ENCODE measurements at regions not wholly inside any gene's neighbourhood (a gene's known extent, or its start where the extent isn't known, plus 50 kb on each side); places are given as distances from the start of the nearest gene placed in this dataset.
A peak's percentile ranks its signal among the peaks of the same experiment; 100 is the strongest.

DNA sequence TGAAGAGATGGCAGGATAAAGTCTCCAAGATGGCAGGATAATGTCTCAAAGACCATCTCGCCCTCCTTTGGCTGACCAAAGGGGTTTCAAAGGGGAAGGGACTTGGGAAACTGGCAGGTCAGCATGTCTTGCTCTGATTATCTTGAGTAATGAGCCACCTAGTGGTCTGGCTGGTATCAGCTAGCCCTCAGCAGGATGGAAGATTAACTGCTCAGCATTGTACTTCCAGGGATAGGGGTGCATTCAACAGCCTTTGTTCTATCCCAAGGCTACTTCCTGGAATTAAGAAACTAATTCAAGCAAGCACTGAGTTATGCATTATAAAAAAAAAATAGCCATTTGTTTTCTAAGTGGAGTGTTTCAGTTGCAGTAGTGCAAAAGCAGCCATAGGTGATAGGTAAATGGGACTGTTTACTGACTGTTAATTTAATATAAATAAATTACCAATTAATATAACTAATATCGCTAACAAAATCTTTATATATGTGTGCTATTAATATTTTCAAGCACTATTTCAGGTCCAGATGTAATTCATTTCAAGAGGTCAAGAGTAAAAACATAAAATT is 555.5 kb downstream of the CDH9 start:
- Histone ChIP-seq H3K4me1 (ENCODE audit: control insufficient read depth, extremely low read depth, insufficient read depth, low read length) (no peaks in the 10 kb centered on the region), H3K4me3 (replicated peaks in 1 of 4; ENCODE audit: control extremely low read depth in 1 of 4, insufficient read depth in 1 of 4, low read depth in 3 of 4, low read length in 4 of 4) (no peak overlapping the region), H3K27me3 (ENCODE audit: control insufficient read depth, insufficient read depth, low read length) (no peaks in the 10 kb centered on the region), H3K9ac (ENCODE audit: insufficient read depth, low read length) (no peak overlapping the region), H2AFZ (ENCODE audit: low read length) (no peak overlapping the region), H4K20me1 (ENCODE audit: control insufficient read depth, extremely low read depth, insufficient read depth, low read length) (no peaks in the 10 kb centered on the region), H3K27ac (ENCODE audit: insufficient read depth, low read length) (no peak overlapping the region), H3K4me2 (ENCODE audit: extremely low read depth, insufficient read depth, low read length) (no peak overlapping the region), H3K79me2 (ENCODE audit: control insufficient read depth, insufficient read depth, low read length) (no peaks in the 10 kb centered on the region), H3K36me3 (ENCODE audit: control insufficient read depth, insufficient read depth, low read length) (no peaks in the 10 kb centered on the region), H3K9me3 (ENCODE audit: control insufficient read depth, insufficient read depth, low read depth, low read length) (no peaks in the 10 kb centered on the region)
- DNase-seq (ENCODE audit: low read depth in 2 of 2): peak in 1 of 2 donors; percentile 3
- TF ChIP-seq, protein P1, sequence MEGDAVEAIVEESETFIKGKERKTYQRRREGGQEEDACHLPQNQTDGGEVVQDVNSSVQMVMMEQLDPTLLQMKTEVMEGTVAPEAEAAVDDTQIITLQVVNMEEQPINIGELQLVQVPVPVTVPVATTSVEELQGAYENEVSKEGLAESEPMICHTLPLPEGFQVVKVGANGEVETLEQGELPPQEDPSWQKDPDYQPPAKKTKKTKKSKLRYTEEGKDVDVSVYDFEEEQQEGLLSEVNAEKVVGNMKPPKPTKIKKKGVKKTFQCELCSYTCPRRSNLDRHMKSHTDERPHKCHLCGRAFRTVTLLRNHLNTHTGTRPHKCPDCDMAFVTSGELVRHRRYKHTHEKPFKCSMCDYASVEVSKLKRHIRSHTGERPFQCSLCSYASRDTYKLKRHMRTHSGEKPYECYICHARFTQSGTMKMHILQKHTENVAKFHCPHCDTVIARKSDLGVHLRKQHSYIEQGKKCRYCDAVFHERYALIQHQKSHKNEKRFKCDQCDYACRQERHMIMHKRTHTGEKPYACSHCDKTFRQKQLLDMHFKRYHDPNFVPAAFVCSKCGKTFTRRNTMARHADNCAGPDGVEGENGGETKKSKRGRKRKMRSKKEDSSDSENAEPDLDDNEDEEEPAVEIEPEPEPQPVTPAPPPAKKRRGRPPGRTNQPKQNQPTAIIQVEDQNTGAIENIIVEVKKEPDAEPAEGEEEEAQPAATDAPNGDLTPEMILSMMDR (conservative IDR thresholded peaks at IDR 0.05 in 1 of 2, IDR thresholded peaks at IDR 0.05 in 1 of 2; ENCODE audit: low read depth in 1 of 2, low read length in 2 of 2): no peak
- no peak for TF ChIP-seq EZH2 (IDR thresholded peaks at IDR 0.05; ENCODE audit: low read length, missing control alignments)

DNA sequence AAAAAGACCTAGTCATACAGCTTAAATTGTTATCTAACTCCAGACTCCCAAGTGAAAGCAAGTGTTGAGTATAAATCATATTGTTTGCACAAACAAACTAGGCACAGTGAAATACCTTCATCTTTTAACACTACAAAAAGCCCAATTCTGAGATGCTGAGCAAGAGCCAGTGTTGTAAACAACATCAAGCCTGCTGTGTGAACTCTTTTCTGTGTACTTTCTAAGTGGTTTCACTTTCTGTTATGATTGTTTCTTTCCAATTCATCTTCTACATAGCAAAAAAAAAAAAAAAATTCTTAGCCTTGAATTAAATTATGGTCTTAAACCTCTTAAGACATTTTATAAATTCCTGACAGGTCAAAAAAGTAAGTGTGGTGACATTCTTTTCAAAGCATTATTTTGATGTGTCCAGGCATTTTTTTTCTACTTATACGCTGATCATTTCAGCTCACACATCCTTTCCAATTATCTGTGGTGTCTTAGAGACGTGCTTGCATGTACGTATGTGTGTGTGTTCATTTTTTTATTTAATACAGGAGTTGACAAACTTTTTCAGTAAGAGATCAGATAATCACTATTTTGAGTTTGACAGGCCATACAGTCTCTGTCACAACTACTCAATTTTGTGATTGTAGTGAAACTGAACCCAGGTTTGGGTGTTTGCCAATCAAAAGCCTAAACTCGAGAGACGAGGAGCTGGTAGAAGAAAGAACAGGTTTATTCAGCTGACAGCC is 556.1 kb downstream of the CDH9 start:
- H3K9me3 ChIP-seq (ENCODE audit: control insufficient read depth, insufficient read depth, low read depth, low read length): no peaks in the 10 kb centered on the region
- no peak overlapping the region for H3K4me2 ChIP-seq (ENCODE audit: extremely low read depth, insufficient read depth, low read length)
- H3K4me1 ChIP-seq (ENCODE audit: control insufficient read depth, extremely low read depth, insufficient read depth, low read length): no peaks in the 10 kb centered on the region
- no peak for DNase-seq (ENCODE audit: low read depth in 2 of 2)
- H4K20me1 ChIP-seq (ENCODE audit: control insufficient read depth, extremely low read depth, insufficient read depth, low read length): no peaks in the 10 kb centered on the region
- H3K79me2 ChIP-seq (ENCODE audit: control insufficient read depth, insufficient read depth, low read length): no peaks in the 10 kb centered on the region
- H2AFZ ChIP-seq (ENCODE audit: low read length): no peak overlapping the region
- no peaks in the 10 kb centered on the region for H3K36me3 ChIP-seq (ENCODE audit: control insufficient read depth, insufficient read depth, low read length)
- no peaks in the 10 kb centered on the region for H3K27me3 ChIP-seq (ENCODE audit: control insufficient read depth, insufficient read depth, low read length)
- H3K9ac ChIP-seq (ENCODE audit: insufficient read depth, low read length): no peak overlapping the region
- H3K4me3 ChIP-seq (replicated peaks in 1 of 4; ENCODE audit: control extremely low read depth in 1 of 4, insufficient read depth in 1 of 4, low read depth in 3 of 4, low read length in 4 of 4): no peak overlapping the region
- no peak for TF ChIP-seq EZH2 (IDR thresholded peaks at IDR 0.05; ENCODE audit: low read length, missing control alignments)
- TF ChIP-seq, protein P1 (conservative IDR thresholded peaks at IDR 0.05 in 1 of 2, IDR thresholded peaks at IDR 0.05 in 1 of 2; ENCODE audit: low read depth in 1 of 2, low read length in 2 of 2): no peak
- H3K27ac ChIP-seq (ENCODE audit: insufficient read depth, low read length): no peak overlapping the region

DNA sequence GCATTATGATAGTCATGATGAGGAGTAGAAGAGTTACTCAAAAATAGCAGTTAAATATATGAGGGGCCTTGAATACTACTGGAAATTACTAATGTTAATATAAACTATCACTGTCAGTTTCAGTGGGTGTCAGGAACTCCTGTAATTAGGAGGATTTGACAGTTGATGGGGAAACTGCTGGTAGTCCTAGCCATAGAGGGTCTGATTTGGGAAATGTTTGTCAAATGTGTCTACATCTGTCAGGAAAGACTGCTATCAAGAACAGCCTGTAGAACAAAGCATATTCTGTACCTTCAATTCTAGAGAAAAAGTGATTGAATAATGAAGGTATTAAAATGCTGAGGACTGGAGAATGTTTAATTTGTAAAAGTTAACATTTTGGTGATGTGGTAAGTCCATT is 567.9 kb downstream of the CDH9 start:
- no peak overlapping the region for H3K27ac ChIP-seq (ENCODE audit: insufficient read depth, low read length)
- H3K4me2 ChIP-seq (ENCODE audit: extremely low read depth, insufficient read depth, low read length): no peak overlapping the region

More for the DNA sequence above, 567.9 kb downstream of the CDH9 start:
- Histone ChIP-seq H3K27me3 (ENCODE audit: control insufficient read depth, insufficient read depth, low read length) (no peaks in the 10 kb centered on the region), H3K9ac (ENCODE audit: insufficient read depth, low read length) (no peak overlapping the region), H3K36me3 (ENCODE audit: control insufficient read depth, insufficient read depth, low read length) (no peaks in the 10 kb centered on the region), H3K9me3 (ENCODE audit: control insufficient read depth, insufficient read depth, low read depth, low read length) (no peaks in the 10 kb centered on the region), H2AFZ (ENCODE audit: low read length) (no peak overlapping the region), H3K79me2 (ENCODE audit: control insufficient read depth, insufficient read depth, low read length) (no peaks in the 10 kb centered on the region), H4K20me1 (ENCODE audit: control insufficient read depth, extremely low read depth, insufficient read depth, low read length) (no peaks in the 10 kb centered on the region), H3K4me1 (ENCODE audit: control insufficient read depth, extremely low read depth, insufficient read depth, low read length) (no peaks in the 10 kb centered on the region), H3K4me3 (replicated peaks in 1 of 4; ENCODE audit: control extremely low read depth in 1 of 4, insufficient read depth in 1 of 4, low read depth in 3 of 4, low read length in 4 of 4) (no peak overlapping the region)
- TF ChIP-seq, protein P1 (conservative IDR thresholded peaks at IDR 0.05 in 1 of 2, IDR thresholded peaks at IDR 0.05 in 1 of 2; ENCODE audit: low read depth in 1 of 2, low read length in 2 of 2): no peak
- TF ChIP-seq EZH2 (IDR thresholded peaks at IDR 0.05; ENCODE audit: low read length, missing control alignments): no peak
- no peak for DNase-seq (ENCODE audit: low read depth in 2 of 2)
